Kidney glomerular epithelial cell (primary cell): ENCODE measurements at regions not wholly inside any gene's neighbourhood (a gene's known extent, or its start where the extent isn't known, plus 50 kb on each side); places are given as distances from the start of the nearest gene placed in this dataset.

Experiments
- DNase-seq: peaks from one replicate; lab custom pipeline; 2025; lab: John Stamatoyannopoulos, UW

DNA sequence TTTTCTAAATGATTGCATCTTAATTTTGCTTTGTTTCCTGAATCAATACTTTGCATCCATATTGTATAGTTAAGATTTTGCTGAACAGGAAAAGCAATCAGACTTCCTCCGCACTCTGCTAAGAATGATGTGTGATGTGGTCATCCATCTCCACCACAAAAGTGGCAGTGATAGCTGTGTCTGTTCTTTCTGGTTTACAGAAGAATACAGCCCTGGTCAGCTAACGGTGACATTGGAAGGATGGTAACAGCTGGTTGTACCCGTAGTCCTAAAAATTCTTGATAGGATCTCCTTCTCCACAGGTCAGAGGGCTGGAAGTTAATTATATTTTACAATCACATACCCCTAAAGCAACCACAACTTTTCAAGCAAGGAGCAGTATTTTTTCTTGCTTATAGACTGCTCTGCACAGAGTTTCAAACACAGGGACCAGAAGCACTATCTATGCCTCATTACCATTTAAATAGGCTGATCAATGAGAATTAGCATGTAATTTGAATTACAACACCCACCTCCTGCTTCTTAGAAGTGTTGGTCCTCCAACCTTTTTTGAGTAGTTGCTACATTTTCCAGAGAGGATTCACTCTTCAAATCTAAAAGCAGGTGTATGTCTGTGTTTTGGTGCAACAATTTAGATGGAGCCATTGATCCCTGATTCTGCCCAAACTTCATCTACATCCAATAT lies 1191.9 kb upstream of the NUDT12 start:
- no peak for DNase-seq

DNA sequence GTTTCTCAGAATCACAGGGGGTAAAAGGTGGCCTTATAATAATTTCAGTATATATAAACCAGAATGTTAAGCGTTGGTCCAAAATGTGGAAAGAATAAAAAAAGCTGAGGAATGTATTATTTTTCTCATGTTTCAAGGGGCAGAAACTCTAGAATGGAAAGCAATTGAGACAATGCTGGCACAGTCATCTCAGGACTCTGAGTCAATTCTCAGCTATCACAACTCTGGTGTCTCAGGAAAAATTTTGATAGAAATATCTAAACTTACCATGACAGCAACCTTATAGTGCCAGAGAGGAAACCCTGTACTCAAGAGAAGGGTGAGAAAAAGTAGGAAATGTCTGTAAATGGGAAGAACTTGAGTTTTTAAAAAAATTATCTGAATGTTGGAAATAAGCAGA lies 1189.4 kb upstream of the NUDT12 start:
- DNase-seq = no peak

DNA sequence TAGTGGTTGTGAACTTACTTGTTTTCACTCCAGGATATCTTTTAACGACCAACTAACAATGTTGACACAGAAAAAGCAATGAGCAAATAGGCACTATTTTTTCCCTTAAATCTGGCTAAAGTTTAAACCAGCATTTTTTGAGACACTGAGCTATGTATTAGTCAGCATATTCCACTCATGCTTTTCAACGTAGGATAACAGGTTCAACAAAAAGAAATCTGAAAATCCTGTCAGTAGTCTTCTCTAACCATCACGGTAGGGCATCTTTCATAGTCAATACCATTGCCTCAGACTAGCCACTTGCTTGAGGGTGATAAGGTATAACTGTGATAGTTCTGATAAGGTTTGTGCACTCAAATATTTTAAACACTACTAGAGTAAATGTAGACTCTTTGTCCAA lies 1177.3 kb upstream of the NUDT12 start:
- no peak for DNase-seq

DNA sequence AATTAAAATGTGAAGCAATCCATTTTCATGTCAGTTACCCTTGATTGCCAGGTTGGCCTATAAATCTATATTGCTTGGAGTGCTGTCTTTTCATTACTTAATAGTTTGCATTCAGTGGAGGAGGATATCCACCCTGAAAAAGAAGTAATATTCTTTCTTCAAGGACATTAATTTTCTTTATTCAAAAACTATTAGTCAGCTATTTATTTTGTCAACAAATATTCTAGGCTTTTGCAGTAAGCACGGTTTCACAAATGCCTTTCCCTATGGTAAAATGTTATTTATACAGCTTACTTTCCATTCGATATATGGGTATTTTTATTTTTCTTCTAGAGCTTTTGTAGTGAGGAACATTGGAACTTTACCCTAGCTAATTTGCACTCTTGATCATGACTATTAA lies 1176.9 kb upstream of the NUDT12 start:
- no peak for DNase-seq

DNA sequence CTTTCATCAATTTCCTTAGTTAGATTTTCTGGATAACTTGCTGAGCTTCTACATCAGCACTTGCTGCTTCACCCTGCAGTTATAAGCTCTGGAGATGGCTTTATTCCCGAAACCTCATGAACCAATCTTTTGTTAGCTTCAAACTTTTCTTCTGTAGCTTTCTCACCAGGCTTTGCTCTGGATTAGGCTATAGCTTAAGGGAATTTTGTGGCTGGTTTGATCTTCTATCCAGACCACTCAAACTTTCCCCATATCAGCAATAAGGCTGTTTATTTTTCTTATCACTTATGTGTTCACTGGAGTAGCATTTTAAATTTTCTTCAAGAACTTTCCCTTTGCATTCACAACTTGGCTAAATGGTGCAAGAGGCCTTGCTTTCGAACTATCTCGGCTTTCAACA lies 1173.5 kb upstream of the NUDT12 start:
- no peak for DNase-seq

DNA sequence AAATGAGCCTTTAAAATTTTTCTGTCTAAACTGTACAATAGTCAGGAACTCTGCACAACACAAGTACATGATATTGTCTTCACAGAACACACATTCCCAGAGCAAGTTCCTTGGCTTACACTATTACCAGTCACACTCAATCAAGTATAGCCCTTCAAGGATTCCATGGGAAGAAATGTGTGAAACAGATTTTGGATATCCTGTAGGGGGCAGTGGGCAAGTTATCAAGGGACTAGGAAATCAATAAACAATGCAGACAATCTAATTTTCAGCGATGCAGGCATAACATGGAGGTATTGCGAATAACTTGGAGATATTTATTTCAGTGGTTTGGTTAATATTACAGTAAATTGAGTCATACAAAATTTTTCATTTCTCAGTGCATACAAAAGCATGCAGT lies 1171.5 kb upstream of the NUDT12 start:
- DNase-seq = no peak

DNA sequence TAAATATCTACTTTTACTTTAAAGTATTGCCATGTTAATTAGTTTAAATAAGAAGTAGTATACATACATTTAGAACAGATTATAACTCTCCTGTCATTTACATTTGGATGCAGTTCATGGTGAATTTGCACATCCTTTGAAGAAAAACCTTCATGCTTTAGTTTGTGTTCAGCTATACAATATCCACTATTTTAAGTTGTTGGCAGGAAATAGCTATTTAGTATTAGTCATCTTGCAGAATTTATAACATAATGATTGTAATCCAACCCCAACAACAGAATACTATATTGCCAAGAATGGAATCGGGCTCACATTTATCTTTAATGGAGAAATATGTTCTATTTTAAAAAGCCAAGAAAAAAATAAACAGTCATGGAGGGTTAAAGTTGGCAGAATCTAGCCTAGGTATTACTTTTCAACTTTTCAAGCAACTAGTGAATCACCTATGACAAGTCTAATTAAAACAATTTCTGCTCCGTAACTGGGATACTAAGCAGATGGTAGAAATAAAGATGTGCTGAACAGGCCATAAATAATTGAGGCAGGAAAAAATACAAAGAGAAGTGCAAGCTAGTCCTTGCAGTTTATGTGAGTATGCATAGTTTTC lies 1170.6 kb upstream of the NUDT12 start:
- DNase-seq = no peak

DNA sequence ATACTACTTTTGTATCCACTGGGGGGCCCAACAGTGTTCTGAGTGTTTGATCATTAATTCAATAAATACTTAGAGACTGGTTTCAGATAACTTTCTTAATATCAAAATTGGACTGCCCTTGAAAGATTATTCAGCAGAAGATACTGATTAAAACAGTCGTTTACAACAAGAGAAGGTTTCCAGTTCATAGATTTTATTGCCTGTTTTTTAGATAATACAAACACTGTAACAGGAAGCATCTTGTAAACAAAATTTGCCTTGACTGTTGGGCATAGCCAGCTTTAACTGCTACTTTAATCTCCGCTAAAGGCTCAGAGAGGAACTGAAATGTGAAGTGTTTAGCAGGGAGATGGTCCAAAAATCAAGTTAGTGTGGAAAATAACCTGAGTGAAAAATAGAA lies 1168.7 kb upstream of the NUDT12 start:
- no peak for DNase-seq

DNA sequence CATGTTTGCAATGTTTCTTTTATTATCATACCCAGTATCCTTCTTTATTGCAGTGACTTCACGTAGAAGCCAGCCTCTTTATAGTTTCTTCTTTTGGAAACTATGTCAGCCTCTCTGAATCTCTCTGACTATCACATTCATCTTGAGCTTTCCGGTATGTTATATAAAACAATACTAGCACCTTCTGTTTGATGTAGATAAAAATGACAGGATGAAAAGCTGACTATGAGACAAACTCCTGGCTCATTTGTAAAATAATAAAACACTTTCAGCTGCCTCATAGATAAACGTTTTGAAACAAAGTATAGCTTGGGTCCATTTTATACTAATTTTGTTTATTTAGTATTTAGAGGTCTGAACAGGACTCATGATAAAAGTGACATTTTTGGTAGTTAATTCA lies 1145.4 kb upstream of the NUDT12 start:
- no peak for DNase-seq

DNA sequence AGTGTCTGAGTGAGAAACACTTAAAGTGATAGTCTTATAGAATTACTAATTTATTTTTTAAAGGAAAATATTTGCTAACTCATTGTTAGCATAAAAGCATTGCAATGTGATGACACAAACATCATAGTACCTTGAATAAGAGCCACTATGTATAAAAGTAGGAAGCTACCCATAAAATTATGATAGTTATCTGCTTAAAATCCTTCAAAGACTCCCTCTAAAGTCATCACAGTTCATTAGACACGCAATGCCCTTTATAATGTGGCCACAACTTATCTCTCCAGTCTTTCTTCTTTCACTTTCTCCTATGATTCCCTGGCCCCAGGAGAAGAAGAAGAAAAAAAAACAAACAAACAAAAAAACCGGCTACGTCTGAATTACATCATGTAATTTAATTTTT lies 1144.0 kb upstream of the NUDT12 start:
- DNase-seq = no peak

DNA sequence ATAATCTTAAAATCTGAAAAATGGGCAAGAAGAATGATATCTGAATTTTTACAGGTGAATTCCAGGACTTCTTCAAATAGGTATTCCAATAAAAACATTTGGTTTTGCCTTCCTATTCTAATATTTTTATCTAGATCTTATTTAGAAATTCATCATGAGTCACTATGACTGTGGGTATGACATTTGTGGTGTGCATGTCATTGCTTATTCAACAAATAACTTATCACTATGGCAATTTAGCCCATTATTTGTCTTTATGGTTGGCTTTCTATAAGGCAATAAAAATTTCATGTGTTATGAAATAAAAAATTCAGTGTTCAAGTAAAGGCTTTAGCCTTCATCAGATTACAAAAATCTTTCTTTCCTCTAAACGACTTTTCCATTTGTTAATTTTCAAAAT lies 1139.6 kb upstream of the NUDT12 start:
- no peak for DNase-seq

DNA sequence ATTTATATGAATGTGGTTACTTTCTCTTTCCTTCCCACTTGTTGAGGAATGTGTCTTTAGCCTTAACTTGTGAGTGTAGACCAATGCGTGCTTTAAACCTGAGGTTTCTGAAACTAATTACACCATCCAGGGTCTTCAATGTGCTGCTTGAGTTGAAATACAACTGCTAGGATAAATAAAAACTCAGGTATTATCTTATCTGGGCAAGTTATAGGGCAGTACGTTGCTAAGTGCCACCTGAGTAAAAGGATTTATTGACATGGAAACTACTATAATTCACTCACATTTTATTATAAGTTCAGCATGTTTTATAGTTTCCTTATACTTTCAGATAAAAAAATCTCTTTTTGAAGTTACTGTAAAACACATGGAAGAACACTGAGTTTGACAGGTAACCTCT lies 1136.8 kb upstream of the NUDT12 start:
- no peak for DNase-seq

DNA sequence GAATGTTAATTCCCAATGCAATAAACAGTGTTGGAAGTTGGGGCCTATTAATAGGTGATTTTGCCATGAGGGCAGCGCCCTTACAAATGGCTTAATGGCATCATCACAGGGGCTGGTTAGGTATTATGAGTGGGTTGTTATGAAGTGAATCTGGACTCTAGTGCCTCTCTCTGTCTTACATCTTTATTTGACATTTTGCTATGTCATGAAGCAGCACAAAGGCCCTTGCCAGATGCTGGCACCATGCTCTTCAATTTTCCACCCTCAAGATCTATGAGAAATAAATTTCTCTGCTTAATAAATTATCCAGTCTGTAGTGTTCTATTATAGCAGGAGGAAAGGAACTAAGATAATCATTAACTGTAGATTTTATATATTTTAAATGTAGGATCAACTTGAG lies 1098.7 kb upstream of the NUDT12 start:
- DNase-seq = no peak

DNA sequence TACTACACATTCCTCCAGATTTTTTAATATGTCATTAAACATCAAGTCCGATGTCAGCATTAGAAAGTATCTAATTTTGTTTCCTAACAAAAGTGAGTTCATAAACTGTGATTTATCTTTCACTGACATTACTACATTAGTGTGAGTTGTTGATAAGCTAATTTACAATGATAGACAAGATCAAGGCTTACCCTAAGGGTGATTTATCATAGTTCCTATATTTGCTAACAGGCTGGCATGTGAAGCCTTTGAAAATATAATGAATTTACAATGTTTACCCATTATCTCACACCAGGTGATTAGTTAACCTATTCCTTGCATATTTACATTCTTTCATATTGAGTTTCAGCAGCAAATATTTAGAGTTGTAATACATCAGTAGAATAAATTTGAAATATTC lies 1096.9 kb upstream of the NUDT12 start:
- no peak for DNase-seq

DNA sequence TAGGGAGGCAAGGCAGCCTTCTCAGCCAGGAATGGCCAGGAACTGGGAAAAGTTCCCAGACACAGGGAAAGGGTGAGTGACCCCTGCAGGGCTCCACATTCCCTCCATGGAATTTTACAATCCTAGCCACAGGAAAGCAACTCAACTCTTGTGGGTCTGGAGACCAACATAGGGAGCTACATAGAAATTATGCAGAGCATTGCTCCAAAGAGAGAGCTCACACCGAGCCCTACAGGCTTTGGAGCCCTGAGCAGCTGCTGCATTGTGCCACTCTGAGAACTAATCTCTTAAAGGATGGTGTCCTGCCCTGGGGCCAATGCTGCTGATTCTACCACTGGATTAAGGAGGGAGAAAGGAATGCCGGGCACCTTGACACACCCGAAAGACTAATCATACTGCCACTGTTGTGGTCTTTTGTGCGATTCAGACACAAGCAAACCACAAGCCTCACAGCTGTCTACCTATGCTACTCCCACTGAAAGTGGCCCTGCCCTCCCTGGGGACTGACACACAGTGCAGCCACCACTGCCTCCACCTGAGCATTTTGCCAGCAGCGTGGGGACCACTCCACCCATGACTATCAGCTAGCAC lies 1089.8 kb upstream of the NUDT12 start:
- no peak for DNase-seq

DNA sequence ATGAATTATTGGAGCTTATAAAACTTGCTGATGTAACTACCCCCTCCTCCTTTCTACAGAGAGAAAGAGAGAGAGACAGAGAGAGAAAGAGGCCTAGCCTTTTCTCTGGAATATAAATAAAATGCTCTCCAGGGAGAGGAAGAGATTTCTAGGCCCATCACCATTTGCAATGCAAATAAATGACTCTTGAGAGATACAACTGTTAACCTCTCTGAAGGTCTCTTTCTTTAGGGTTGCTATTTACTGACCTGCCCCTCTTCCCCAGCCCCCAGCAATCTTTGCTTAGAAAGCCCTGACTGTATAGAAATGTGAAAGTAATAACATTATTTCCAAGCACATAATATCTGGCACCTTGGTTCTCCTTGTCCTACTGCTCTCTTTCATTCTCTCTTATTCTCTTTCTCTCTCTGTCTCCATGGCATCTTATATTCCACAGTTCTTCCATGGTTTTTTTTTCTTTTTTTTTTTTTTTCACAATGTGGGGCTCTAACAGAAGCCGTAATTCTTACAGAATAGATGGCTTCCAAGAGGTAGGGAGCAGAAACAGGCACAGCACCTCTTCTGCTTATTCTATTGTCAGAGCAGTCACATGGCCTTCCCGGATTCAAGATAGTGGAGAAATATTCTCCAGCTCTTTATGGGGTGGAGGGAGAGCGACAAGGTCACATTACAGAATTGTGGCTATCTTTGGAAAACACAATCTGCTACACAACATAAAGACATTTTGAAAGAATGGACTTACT lies 1087.9 kb upstream of the NUDT12 start:
- no peak for DNase-seq

DNA sequence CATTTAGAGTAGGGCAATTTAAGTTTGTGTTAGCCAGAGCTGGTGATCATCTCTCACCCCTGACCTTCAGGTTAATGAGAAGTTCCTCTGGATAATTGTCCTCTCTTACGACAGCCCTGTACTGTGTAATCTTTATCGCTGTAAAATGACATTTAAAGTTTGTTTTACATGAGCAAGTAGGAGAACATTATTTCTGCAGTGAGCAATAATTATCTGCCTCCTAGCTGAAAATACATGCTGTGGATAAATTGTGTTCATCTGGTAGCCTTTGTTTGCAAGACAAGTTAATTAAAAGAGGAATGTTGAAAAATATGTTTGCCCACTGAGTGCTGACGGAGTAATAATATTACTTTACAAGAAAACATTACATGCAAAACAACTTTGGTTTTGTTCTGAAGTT lies 1083.8 kb upstream of the NUDT12 start:
- DNase-seq = no peak

DNA sequence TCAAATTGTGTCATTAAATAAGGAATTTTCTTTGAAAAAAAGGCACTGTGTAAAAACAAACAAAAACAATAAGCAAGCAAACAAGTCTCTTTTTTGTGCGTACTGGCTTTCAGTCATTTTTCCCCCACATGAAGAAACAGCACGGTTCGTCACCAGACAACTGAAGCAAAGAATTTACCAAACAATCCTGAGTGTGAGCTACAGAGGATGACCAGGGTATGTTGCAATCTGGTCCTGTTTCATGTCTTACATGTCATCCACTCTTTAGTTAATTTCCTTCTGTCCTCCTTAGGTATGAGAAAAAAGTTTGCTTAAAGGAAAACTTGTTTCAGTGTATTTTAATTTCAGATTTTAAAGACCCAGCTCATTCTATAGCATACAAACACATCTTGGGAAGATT lies 1080.7 kb upstream of the NUDT12 start:
- DNase-seq = peak; percentile 28

DNA sequence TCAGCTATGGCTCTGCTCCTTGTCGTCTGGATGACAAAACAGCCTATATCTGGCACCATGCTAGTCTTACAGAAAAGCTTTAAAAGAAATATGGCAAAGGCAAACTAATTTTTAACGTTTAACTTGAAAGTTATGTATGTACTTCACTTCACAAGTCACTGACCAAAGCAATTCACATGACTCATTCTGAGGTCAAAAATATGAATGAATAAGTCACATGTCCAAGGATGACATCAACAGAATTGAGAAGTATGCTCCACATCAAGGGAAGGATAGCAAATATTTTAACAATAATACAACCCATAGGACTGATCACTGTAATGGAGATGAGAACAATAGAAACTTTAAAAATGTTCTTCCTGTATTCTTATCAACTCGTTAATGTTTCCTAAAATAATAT lies 1072.6 kb upstream of the NUDT12 start:
- DNase-seq = peak; percentile 75

DNA sequence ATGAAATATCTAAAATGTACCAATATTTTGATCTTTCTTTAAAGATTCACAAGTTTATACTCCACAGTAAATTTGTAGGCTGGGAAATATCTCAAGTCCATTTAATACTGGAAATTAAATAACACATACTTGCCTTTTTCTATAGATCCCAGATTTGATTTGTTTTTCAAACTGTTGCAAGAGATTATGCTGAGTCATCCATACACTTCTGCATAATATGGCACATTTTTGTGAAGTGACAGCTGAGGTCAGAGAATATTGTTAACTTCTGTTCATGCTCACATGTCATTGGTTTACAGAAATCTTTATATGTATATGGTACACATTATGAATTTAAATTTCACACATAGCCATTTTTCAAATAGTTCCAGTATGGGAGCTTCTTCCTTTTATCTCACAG lies 1066.3 kb upstream of the NUDT12 start:
- no peak for DNase-seq

DNA sequence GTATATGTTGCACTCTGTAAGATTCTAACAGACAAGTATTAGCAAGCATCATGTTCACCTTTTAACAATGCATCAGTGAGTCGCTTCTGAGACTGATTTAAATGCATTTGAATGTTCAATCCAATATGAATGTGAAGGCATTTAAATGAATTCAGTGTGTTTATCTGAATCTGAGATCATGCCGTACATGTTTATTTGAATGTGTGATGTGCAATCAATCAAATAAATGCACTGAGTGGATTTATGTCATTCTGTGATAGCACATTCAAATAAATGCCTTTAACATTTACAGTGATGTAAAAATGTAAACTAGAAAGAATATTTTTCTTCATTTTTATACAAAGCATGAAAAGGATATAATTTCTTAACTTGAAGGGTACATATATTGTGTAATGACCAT lies 1063.5 kb upstream of the NUDT12 start:
- DNase-seq = no peak

DNA sequence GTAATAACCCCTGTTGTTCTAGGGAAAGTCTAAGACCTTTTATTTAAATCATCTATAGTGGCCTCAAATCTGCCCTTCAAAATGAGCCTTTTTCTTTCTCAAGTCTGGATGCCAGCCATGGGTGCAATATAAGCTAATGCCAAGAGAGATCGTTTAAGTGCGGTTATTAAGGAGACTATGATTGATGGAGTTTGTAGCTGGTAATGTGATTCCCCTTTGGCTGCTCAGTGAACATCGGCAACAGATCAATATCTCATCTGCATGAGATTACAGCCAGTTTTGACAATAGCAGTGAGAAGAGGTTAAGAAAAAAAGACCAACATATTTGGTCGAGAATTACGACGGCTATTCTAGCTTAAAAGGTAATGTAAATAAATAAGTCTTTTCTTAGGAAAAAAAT lies 1049.4 kb upstream of the NUDT12 start:
- DNase-seq = no peak

DNA sequence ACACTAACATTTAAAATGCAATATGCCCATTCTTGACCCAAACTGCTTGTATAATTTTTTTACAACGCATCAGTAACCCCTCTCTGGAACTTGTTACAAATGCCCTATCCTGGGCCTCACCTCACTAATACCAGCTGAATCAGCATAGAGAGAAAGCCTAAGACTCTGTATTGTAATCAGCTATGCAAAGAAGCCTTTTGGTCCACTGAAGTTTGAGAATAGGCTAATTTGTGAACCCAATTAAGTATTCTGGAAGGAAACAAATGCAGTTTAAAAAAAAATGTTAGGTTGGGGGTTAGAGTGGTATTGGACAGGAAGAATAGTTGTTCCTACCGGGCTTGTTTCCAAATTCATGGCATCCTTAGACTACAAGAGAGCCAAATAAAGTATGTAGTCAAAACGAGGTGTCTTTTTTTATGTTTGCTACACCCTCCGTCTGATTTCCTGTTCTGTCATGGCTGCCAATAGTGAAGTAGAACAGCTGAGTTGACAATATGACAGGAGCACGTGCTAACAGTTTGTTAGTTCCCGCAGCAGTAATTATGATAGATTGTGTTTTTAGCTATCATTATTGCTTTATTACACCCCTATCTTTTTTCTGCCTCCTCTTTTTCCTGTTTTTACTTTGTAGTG lies 1048.7 kb upstream of the NUDT12 start:
- no peak for DNase-seq
